ENCODE measurements at regions not wholly inside any gene's neighbourhood (a gene's known extent, or its start where the extent isn't known, plus 50 kb on each side); places are given as distances from the start of the nearest gene placed in this dataset.
"Not testable (repeated sequence)": the region's sequence is repeated elsewhere in the genome, so short reads cannot be mapped to it uniquely, and the experiment has no call there.

- DNase-seq (ENCODE audit: low read depth in 2 of 2) = no peak
Observed at GRCh38 chr6:113786168-113786567, 71.0 kb upstream of the MARCKS start.

DNA sequence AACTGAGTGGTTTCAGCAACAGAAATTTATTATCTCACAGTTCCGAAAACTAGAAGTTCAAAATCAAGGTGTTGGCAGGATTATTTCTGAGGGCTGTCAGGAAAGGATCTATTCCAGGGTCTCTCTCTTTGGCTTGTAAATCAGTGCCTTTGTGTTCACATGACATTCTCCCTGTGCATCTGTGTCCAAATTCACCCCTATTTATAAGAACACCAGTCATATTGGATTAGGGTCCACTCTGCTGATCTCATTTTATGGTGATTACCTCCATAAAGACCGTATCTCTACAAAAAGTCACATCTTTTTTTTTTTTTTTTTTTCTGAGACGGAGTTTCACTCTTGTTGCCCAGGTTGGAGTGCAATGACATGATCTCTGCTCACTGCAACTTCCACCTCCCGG, 68.6 kb upstream of the MARCKS start:
- DNase-seq (ENCODE audit: low read depth in 2 of 2) = no peak

GRCh38 chr6:113791225-113791624, 65.9 kb upstream of the MARCKS start:
- DNase-seq (ENCODE audit: low read depth in 2 of 2) = not testable (repeated sequence)

- DNase-seq (ENCODE audit: low read depth in 2 of 2) = not testable (repeated sequence)
Observed at GRCh38 chr6:113795371-113795770, 61.8 kb upstream of the MARCKS start.

DNA sequence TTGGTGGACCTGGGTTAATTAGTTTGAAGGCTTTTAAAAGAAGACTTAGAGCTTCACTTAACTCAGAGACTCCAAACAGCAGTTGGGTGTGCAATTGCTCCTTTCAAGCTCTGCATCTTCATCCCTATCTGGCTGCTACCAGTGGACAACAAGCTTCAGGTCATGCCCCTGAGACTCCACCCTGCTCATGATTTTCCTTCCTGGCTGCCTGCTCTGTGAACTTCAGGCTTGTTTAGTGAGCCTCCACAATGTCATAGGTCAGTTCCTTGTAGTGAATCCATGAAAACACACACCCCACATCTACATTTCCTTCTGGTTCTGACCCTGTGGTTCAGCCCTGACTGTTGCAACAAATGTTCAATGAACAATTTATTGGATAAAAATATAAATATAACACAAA, 61.1 kb upstream of the MARCKS start:
- DNase-seq (ENCODE audit: low read depth in 2 of 2) = no peak

- DNase-seq (ENCODE audit: low read depth in 2 of 2) = no peak
Observed at GRCh38 chr6:113802779-113803178, 54.4 kb upstream of the MARCKS start.

DNA sequence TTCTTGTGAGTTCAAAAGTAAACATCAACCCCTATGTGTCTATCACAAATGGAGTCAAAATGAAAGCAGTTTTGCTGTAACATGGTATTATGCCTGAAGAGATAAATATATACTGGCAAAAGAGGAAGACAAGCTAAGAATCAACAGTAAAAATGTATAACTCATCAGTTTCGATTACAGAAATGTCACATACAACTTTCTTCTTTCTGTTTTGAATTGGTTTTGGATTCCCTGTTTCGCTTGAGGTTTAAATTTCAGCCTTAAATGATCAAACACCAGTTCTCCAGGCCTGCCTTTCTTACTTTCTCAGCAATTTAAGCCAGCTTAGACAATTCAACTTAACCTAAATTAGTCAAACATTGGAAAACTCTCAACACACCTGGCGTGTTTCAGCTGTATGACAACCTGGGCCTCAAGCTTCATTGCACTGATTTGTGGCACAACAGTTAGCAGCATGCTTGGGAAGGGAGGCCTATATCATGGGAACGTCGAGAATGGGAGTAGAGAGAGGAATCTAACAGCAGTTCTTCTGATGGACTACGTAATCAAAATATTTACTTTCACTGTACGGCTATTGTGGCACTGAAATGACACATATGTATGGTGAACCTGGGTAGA, 51.9 kb upstream of the MARCKS start:
- DNase-seq (ENCODE audit: low read depth in 2 of 2) = no peak

DNA sequence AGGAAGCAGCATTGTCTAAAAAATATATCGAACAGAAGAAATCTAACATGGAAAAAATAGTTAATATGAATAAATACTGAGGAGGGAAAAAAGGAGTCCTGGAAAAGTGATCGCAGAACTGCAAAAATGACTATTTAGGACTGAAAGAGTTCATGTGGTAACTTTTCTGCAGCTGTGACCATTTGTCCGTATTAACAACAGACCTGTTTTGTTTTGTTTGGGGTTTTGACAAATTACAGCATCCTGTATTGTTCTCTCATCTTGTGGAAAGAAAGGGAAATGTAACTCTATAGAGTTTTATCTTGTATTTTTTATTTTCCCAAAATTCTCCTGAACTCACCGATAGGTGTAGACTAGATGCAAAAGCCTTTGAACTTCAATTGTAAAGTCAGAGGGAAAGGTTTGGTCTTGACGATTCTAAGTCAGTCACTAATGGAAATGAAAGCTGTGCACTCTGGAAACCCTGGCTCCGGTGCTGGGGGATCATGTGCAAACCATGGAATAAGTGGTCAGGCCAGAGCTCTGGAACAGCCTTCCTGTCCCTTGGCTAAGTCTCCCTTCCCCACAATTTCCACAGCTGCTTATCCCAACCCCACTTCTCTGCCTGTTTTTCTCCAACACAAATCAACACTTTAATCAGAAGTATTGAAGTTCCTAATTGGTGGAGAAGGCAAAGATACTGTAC, 51.2 kb upstream of the MARCKS start:
- no peak for DNase-seq (ENCODE audit: low read depth in 2 of 2)

Measured in stimulated activated CD8-positive, alpha-beta memory T cell treated with anti-CD3 and anti-CD28 coated beads, Interleukin-15, amount 100 ng/mL, for 48 hours (primary cell).